Vagina (tissue), 2 donors: ENCODE measurements at regions not wholly inside any gene's neighbourhood (a gene's known extent, or its start where the extent isn't known, plus 50 kb on each side); places are given as distances from the start of the nearest gene placed in this dataset.

Experiments used
- CTCF ChIP-seq, 3 experiments: fragments of 450-650 bp in 2 of 3; fragments of 200-600 bp in 1 of 3; sonication (generic) in 1 of 3; IDR thresholded peaks; one replicate each; pipeline ENCODE4 v1.5.1; 2017 to 2019; ENCODE audit warnings: antibody characterized with exemption in 3 of 3, mild to moderate bottlenecking in 2 of 3, moderate library complexity in 2 of 3
- POLR2A ChIP-seq, 2 donors: fragments of 450-650 bp; IDR thresholded peaks; one replicate each; pipeline ENCODE4 v1.6.1; 2017; ENCODE audit warnings: antibody characterized with exemption in 2 of 2, mild to moderate bottlenecking in 2 of 2, moderate library complexity in 2 of 2
- POLR2AphosphoS5 ChIP-seq, 2 donors: sonication (generic); formaldehyde crosslinking; IDR thresholded peaks; one replicate each; pipeline ENCODE4 v1.9.0; 2017; ENCODE audit warnings: antibody characterized with exemption in 2 of 2, mild to moderate bottlenecking in 2 of 2, low read depth in 1 of 2; ENCODE audit not compliant: insufficient read depth in 1 of 2

- TF ChIP-seq CTCF (IDR thresholded peaks at IDR 0.05) (no peak), POLR2A (IDR thresholded peaks at IDR 0.05) (no peak), POLR2AphosphoS5 (IDR thresholded peaks at IDR 0.05; ENCODE audit: insufficient read depth in 1 of 2, low read depth in 1 of 2) (no peak)
Measured at GRCh38 chr15:96042734-96043224, 287.7 kb upstream of the NR2F2 start.
